ENCODE measurements at regions not wholly inside any gene's neighbourhood (a gene's known extent, or its start where the extent isn't known, plus 50 kb on each side); places are given as distances from the start of the nearest gene placed in this dataset.

- TF ChIP-seq ELK1 (IDR thresholded peaks at IDR 0.05; ENCODE audit: borderline replicate concordance, low read depth, low read length) (no peak), CEBPB (IDR thresholded peaks at IDR 0.05; ENCODE audit: low read depth, low read length) (no peak), BHLHE40 (IDR thresholded peaks at IDR 0.05; ENCODE audit: low read depth, low read length) (no peak), SMC3 (IDR thresholded peaks at IDR 0.05; ENCODE audit: low read depth, low read length) (no peak), MXI1 (IDR thresholded peaks at IDR 0.05; ENCODE audit: borderline replicate concordance, low read depth, low read length) (no peak), CTCF (conservative IDR thresholded peaks at IDR 0.05; ENCODE audit: low read depth, low read length) (no peak), POLR2A (IDR thresholded peaks at IDR 0.05; ENCODE audit: low read depth, low read length) (no peak), USF2 (IDR thresholded peaks at IDR 0.05; ENCODE audit: low read depth, low read length) (no peak), FOS (IDR thresholded peaks at IDR 0.05; ENCODE audit: low read depth, low read length) (no peak), NFE2L2 (IDR thresholded peaks at IDR 0.05; ENCODE audit: low read depth, low read length) (no peak), RCOR1 (IDR thresholded peaks at IDR 0.05; ENCODE audit: insufficient replicate concordance, low read length) (no peak), CHD1 (IDR thresholded peaks at IDR 0.05; ENCODE audit: low read depth, low read length) (no peak), RFX5 (IDR thresholded peaks at IDR 0.05; ENCODE audit: low read depth, low read length) (no peak)
- Histone ChIP-seq H2BK15ac (ENCODE audit: low read depth, low read length) (no peak overlapping the region), H4K8ac (ENCODE audit: low read depth in 2 of 2, low read length in 2 of 2) (no peak overlapping the region), H3K79me1 (ENCODE audit: low read depth in 1 of 2, low read length in 2 of 2) (no peaks in the 10 kb centered on the region), H2BK5ac (ENCODE audit: low read depth, low read length, poor library complexity, severe bottlenecking) (no peak overlapping the region), H3K4ac (ENCODE audit: low read depth, low read length) (no peak overlapping the region), H3K56ac (ENCODE audit: extremely low read depth, insufficient read depth, low read length) (no peak overlapping the region), H3K9me1 (ENCODE audit: insufficient read depth, low read length) (no peaks in the 10 kb centered on the region), H3K4me3 (ENCODE audit: insufficient read depth, low read depth, low read length) (no peak overlapping the region), H3K4me2 (ENCODE audit: low read depth, low read length) (no peak overlapping the region), H2AK9ac (replicated peaks; ENCODE audit: low read depth, low read length, poor library complexity) (no peak overlapping the region), H4K5ac (ENCODE audit: low read depth, low read length) (no peak overlapping the region), H2BK20ac (ENCODE audit: low read depth, low read length) (no peak overlapping the region), H3K27ac (ENCODE audit: insufficient read depth, low read length) (no peak overlapping the region), H3K36me3 (ENCODE audit: control insufficient read depth, insufficient read depth, low read length) (no peaks in the 10 kb centered on the region), H3K4me1 (ENCODE audit: control insufficient read depth, insufficient read depth, low read length) (no peaks in the 10 kb centered on the region), H2AFZ (replicated peaks; ENCODE audit: low read length, poor library complexity) (no peak overlapping the region), H3K18ac (ENCODE audit: low read depth, low read length) (no peak overlapping the region), H3K9ac (ENCODE audit: low read depth, low read length) (no peak overlapping the region), H3K14ac (replicated peaks; ENCODE audit: low read depth, low read length) (no peak overlapping the region), H2BK120ac (ENCODE audit: low read depth, low read length) (no peak overlapping the region), H3K23ac (ENCODE audit: low read depth, low read length) (no peak overlapping the region), H3K9me3 (ENCODE audit: control insufficient read depth, insufficient read depth, low read length) (no peaks in the 10 kb centered on the region), H2AK5ac (ENCODE audit: low read depth, low read length) (no peak overlapping the region), H4K91ac (ENCODE audit: insufficient read depth, low read depth, low read length) (no peak overlapping the region), H3K27me3 (ENCODE audit: control insufficient read depth, insufficient read depth, low read length) (no peaks in the 10 kb centered on the region), H4K20me1 (ENCODE audit: insufficient read depth, low read length) (no peaks in the 10 kb centered on the region)
- intact Hi-C loops (cut with micrococcal nuclease) (no loop called here), in situ Hi-C loops (cut with MboI; ENCODE audit: low sequenced_read_pairs) (no loop called here), dilution Hi-C loops (cut with HindIII; ENCODE audit: low sequenced_read_pairs, unreplicated experiment) (no loop called here)
- WGBS, 2 experiments (ENCODE audit: extremely low coverage in 2 of 2, insufficient read length in 1 of 2): no CpG with 5 or more reads among the region's 2 CpGs
- POLR2A ChIA-PET (ENCODE audit: unreplicated experiment): no interaction called here
- CTCF ChIA-PET: no interaction called here
- BruUV-seq (replicated peaks): no TSS peak
- ATAC-seq (ENCODE audit: low read depth) (no peak), DNase-seq (no peak)
These were observed 60.4 kb upstream of the SLITRK3 start for GRCh38 chr3:165256554-165257065.
